Keratinocyte (primary cell): ENCODE measurements at regions not wholly inside any gene's neighbourhood (a gene's known extent, or its start where the extent isn't known, plus 50 kb on each side); places are given as distances from the start of the nearest gene placed in this dataset.

Experiments used
- DNase-seq: peaks from one replicate; pipeline ENCODE4 v3.0.0-alpha.2; 2011; ENCODE audit warnings: low read depth, missing footprints, low spot score
- FAIRE-seq: peaks from 2 replicates; lab custom pipeline; 2011; peaks lifted over from hg19 to GRCh38; lab: Jason Lieb, UNC
- H2AFZ ChIP-seq: 2 replicates; pipeline ENCODE4 v1.6.0; 2012; ENCODE audit warnings: low read length, control low read depth, inconsistent platforms; ENCODE audit not compliant: control insufficient read depth
- H3K27ac ChIP-seq: 2 replicates; pipeline ENCODE4 v1.5.1; 2011; ENCODE audit warnings: low read length; ENCODE audit not compliant: control insufficient read depth, insufficient read depth
- H3K27me3 ChIP-seq: 3 replicates; pipeline ENCODE4 v1.6.0; 2011; ENCODE audit warnings: low read length; ENCODE audit not compliant: control insufficient read depth, insufficient read depth; ENCODE audit errors: extremely low read depth
- H3K36me3 ChIP-seq, 2 experiments: 2 replicates in 1 of 2; 3 replicates in 1 of 2; pipeline ENCODE4 v1.5.1; 2011; ENCODE audit warnings: low read length in 2 of 2, mild to moderate bottlenecking in 1 of 2; ENCODE audit not compliant: control insufficient read depth in 2 of 2, insufficient read depth in 2 of 2; ENCODE audit errors: extremely low read depth in 1 of 2
- H3K4me1 ChIP-seq: 3 replicates; pipeline ENCODE4 v1.5.1; 2011; ENCODE audit warnings: low read length; ENCODE audit not compliant: control insufficient read depth, insufficient read depth; ENCODE audit errors: extremely low read depth
- H3K4me2 ChIP-seq: 3 replicates; pipeline ENCODE4 v1.6.0; 2011; ENCODE audit warnings: low read depth, low read length; ENCODE audit not compliant: control insufficient read depth, insufficient read depth; ENCODE audit errors: extremely low read depth
- H3K4me3 ChIP-seq, 3 experiments: fragments of 200-600 bp in 1 of 3; sonication (generic) in 1 of 3; 2 replicates in 2 of 3; 3 replicates in 1 of 3; pipeline ENCODE4 v1.5.1; 2011 to 2016; ENCODE audit warnings: low read length in 3 of 3, mild to moderate bottlenecking in 3 of 3, control low read depth in 2 of 3, inconsistent platforms in 1 of 3, low read depth in 1 of 3, mixed read lengths in 1 of 3, mixed run types in 1 of 3, moderate library complexity in 1 of 3; ENCODE audit not compliant: control insufficient read depth in 2 of 3, insufficient read depth in 2 of 3; ENCODE audit errors: extremely low read depth in 1 of 3
- H3K79me2 ChIP-seq: 2 replicates; pipeline ENCODE4 v1.6.0; 2012; ENCODE audit warnings: low read length; ENCODE audit not compliant: control insufficient read depth, insufficient read depth
- H3K9ac ChIP-seq: 3 replicates; pipeline ENCODE4 v1.6.0; 2011; ENCODE audit warnings: low read length; ENCODE audit not compliant: control insufficient read depth, insufficient read depth; ENCODE audit errors: extremely low read depth
- H3K9me1 ChIP-seq: 3 replicates; pipeline ENCODE4 v1.6.0; 2011; ENCODE audit warnings: low read length; ENCODE audit not compliant: control insufficient read depth, insufficient read depth; ENCODE audit errors: extremely low read depth
- H3K9me3 ChIP-seq: 2 replicates; pipeline ENCODE4 v1.5.1; 2012; ENCODE audit warnings: low read depth, low read length; ENCODE audit not compliant: control insufficient read depth
- H4K20me1 ChIP-seq: 3 replicates; pipeline ENCODE4 v1.6.0; 2011; ENCODE audit warnings: low read length; ENCODE audit not compliant: control insufficient read depth, insufficient read depth; ENCODE audit errors: extremely low read depth
- EZH2 ChIP-seq: IDR thresholded peaks from one replicate; pipeline ENCODE4 v1.6.1; 2012; ENCODE audit warnings: inconsistent platforms, mild to moderate bottlenecking, low read length, moderate library complexity
- dilution Hi-C: fragments of 300-500 bp; cut with MboI; formaldehyde crosslinking; loops from one replicate; pipeline ENCODE4 v1.7.0; 2020; ENCODE audit warnings: low sequenced_read_pairs; ENCODE audit not compliant: extremely low pct_ligation_motif_present
- TF ChIP-seq, protein P1 (sequence below), 3 experiments: IDR thresholded peaks in 1 of 3; conservative IDR thresholded peaks in 1 of 3; optimal IDR thresholded peaks in 1 of 3; 2 replicates in 2 of 3; 3 replicates in 1 of 3; pipeline versions ENCODE3 to v1.5.1; 2011; ENCODE audit warnings: low read length in 3 of 3, mild to moderate bottlenecking in 3 of 3, moderate library complexity in 2 of 3, control low read depth in 1 of 3, inconsistent platforms in 1 of 3; ENCODE audit not compliant: insufficient read depth in 2 of 3; ENCODE audit errors: extremely low read depth in 1 of 3

- FAIRE-seq: no peak
- TF ChIP-seq EZH2: no peak
- TF ChIP-seq, protein P1, sequence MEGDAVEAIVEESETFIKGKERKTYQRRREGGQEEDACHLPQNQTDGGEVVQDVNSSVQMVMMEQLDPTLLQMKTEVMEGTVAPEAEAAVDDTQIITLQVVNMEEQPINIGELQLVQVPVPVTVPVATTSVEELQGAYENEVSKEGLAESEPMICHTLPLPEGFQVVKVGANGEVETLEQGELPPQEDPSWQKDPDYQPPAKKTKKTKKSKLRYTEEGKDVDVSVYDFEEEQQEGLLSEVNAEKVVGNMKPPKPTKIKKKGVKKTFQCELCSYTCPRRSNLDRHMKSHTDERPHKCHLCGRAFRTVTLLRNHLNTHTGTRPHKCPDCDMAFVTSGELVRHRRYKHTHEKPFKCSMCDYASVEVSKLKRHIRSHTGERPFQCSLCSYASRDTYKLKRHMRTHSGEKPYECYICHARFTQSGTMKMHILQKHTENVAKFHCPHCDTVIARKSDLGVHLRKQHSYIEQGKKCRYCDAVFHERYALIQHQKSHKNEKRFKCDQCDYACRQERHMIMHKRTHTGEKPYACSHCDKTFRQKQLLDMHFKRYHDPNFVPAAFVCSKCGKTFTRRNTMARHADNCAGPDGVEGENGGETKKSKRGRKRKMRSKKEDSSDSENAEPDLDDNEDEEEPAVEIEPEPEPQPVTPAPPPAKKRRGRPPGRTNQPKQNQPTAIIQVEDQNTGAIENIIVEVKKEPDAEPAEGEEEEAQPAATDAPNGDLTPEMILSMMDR (optimal IDR thresholded peaks at IDR 0.05 in 1 of 3, IDR thresholded peaks at IDR 0.05 in 1 of 3, conservative IDR thresholded peaks at IDR 0.05 in 1 of 3; ENCODE audit: extremely low read depth in 1 of 3, insufficient read depth in 2 of 3, low read length in 3 of 3): no peak
- no peaks in the 10 kb centered on the region for H3K27me3 ChIP-seq
These were observed 487.8 kb downstream of the PCDH17 start for GRCh38 chr13:58119351-58119750.

DNA sequence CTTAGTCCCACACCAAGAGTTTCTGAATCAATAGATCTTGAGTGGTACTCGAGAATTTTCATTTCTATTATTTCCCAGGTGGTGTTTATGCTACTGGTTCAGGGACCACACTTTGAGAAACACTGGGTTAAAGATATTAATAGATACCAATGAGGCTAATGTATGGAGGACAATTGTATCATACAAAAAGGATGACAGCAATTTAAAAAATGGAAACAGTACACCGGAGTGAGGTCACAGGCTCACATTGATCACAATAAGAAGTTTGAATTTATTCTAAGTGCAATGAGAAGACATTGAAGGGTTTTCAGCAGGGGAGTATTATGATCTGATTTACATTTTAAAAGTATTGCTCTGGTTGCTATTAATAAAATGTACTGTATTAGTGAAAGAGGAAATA lies 488.3 kb downstream of the PCDH17 start:
- dilution Hi-C loops: no loop called here

More at GRCh38 chr13:58119351-58119750, 487.8 kb downstream of the PCDH17 start:
- no peak for DNase-seq
- Histone ChIP-seq H3K36me3 (no peaks in the 10 kb centered on the region), H3K9me1 (no peaks in the 10 kb centered on the region), H3K4me2 (no peak overlapping the region), H3K27ac (no peak overlapping the region), H3K4me1 (no peaks in the 10 kb centered on the region), H3K4me3 (no peak overlapping the region), H2AFZ (no peak overlapping the region), H3K9ac (no peak overlapping the region), H3K9me3 (no peaks in the 10 kb centered on the region), H4K20me1 (no peaks in the 10 kb centered on the region), H3K79me2 (no peaks in the 10 kb centered on the region)
- dilution Hi-C loops: no loop called here

More for the DNA sequence above, 488.3 kb downstream of the PCDH17 start:
- no peaks in the 10 kb centered on the region for H3K36me3 ChIP-seq
- H3K4me3 ChIP-seq: no peak overlapping the region
- no peaks in the 10 kb centered on the region for H3K27me3 ChIP-seq
- H3K4me1 ChIP-seq: no peaks in the 10 kb centered on the region
- H3K9me1 ChIP-seq: no peaks in the 10 kb centered on the region
- no peaks in the 10 kb centered on the region for H4K20me1 ChIP-seq
- H3K9me3 ChIP-seq: no peaks in the 10 kb centered on the region
- H2AFZ ChIP-seq: no peak overlapping the region
- DNase-seq (no peak), FAIRE-seq (no peak)
- no peak for TF ChIP-seq EZH2
- TF ChIP-seq, protein P1 (optimal IDR thresholded peaks at IDR 0.05 in 1 of 3, IDR thresholded peaks at IDR 0.05 in 1 of 3, conservative IDR thresholded peaks at IDR 0.05 in 1 of 3; ENCODE audit: extremely low read depth in 1 of 3, insufficient read depth in 2 of 3, low read length in 3 of 3): no peak
- H3K4me2 ChIP-seq: no peak overlapping the region
- no peak overlapping the region for H3K27ac ChIP-seq
- H3K79me2 ChIP-seq: no peaks in the 10 kb centered on the region
- H3K9ac ChIP-seq: no peak overlapping the region
